ENCODE measurements at regions not wholly inside any gene's neighbourhood (a gene's known extent, or its start where the extent isn't known, plus 50 kb on each side); places are given as distances from the start of the nearest gene placed in this dataset.

DNA sequence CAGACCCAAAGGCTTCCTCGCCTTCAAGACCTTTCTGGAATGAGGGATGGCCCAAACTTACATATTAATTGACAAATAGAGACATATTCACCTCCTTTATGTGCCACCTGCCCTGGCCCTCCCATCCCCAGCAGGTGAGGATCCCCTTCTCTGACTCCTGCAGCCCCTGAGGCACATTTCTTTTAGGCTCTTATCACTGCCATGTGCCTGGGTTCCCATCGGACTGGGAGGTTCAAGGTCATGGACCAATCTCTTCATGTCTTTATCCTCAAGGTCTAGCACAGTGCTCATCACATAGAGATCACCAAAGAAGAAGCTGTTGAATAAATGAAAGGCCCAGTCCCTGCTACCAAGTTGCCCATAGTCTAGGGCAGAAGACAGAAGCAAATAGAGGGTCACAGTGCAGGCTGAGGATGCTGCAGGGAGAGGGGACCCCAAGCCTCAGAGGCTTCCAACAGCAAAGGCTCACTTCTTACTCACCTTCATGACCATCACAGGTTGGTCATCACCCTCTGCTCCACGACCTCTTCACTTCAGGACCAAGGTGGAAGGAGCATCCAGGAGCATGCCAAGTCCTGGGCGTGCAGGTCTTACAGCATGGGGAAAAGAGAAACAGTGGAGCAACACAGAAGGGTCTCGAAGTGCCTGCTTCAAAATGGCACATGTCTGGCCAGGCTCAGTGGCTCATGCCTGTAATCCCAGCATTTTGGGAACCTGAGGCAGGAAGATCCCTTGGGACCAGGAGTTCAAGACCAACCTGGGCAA is 193.9 kb downstream of the SMAD2 start:
- no peak overlapping the region for H3K27ac Mint-ChIP-seq
- H3K36me3 Mint-ChIP-seq = peaks cover 0 to 7% of the 10 kb centered on the region in 2 donors
- H3K9me3 Mint-ChIP-seq = peaks cover 0 to 4% of the 10 kb centered on the region in 2 donors
- ATAC-seq (no peak), DNase-seq (ENCODE audit: low spot score in 2 of 2) (peak in 1 of 2 donors; percentile 16)

DNA sequence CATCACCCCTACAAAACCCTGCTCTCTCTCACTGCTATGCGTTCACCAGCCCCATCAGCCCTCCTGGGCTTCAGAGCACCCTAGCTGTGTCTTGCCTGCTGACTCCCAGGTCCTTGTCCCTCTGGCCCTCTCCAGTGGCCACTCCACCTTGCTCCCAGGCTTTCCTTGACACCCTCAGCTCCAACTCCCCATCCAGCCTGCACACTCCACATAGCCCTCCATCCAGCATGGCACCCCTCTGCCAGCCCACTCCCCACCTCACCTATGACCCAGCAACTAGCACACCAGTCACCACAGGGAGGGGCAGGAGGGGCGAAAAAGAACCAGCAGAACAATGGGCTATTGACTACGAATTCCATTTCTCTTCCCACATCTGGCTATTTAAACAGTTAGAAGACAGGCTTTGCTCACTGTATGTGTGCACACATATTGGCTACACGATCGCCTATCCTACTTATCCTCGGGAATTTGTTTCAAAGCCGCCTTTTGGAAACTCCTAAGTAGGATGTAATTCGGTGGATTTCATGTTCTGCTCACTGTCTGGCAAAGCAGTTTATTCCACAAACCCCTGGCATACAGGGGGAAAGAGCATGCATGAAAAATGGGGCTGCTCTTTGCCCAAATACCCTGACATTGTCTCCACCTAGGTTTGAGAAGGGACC is 195.3 kb downstream of the SMAD2 start:
- H3K27ac Mint-ChIP-seq = no peak overlapping the region
- H3K9me3 Mint-ChIP-seq = peaks cover 0 to 4% of the 10 kb centered on the region in 2 donors
- DNase-seq (ENCODE audit: low spot score in 2 of 2) (peak in 1 of 2 donors; percentile 23), ATAC-seq (no peak)
- peaks cover 0 to 7% of the 10 kb centered on the region in 2 donors for H3K36me3 Mint-ChIP-seq

- H3K9me3 Mint-ChIP-seq = no peaks in the 10 kb centered on the region
- DNase-seq (ENCODE audit: low spot score in 2 of 2) (no peak), ATAC-seq (no peak)
- no peaks in the 10 kb centered on the region for H3K36me3 Mint-ChIP-seq
- H3K27ac Mint-ChIP-seq = no peak overlapping the region
Measured at GRCh38 chr18:47731276-47731675, 199.2 kb downstream of the SMAD2 start.

DNA sequence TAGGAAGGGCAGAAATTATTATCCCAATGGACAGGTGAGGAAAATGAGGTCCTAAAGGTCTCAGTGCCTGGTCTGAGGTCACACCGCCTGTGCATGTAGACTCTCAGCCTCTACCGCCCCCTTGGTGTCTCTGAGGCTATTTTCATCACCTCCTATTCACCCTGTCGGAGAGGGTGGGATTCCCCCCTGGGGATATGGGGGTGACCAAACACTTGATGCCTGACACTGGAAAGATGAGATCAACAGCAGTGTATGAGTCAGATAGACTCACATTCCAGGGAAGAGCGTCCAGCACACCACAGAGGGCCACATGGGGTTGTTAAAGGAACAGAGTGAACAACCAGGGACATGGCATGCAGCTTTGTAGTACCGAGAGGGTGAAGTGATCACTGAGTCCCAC is 199.7 kb downstream of the SMAD2 start:
- no peak for ATAC-seq
- H3K27ac Mint-ChIP-seq = no peak overlapping the region
- no peak for DNase-seq (ENCODE audit: low spot score in 2 of 2)
- H3K9me3 Mint-ChIP-seq = no peaks in the 10 kb centered on the region
- no peaks in the 10 kb centered on the region for H3K36me3 Mint-ChIP-seq

DNA sequence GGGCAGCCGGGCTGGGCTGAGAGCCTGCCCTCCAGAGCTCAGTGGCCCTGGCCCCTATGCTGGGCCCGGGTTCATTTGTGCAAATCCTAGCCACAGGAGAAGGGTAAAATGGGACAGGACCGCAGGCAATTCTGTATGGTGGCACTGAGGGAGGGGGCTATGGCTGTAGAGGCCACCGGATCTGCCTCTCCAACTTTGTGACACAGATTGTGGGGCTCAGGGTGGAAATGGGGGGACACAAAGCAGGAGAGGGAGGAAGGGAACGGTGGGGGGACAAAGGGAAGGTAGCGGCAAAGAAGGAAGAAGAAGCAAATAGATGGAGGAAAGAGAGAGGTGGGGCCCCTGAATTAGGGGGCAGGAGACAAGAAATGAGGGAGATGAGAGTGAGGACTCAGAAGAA is 201.1 kb downstream of the SMAD2 start:
- DNase-seq (ENCODE audit: low spot score in 2 of 2) (peak in 1 of 2 donors; percentile 9), ATAC-seq (no peak)
- Mint-ChIP-seq H3K27ac (no peak overlapping the region), H3K36me3 (no peaks in the 10 kb centered on the region), H3K9me3 (no peaks in the 10 kb centered on the region)

DNA sequence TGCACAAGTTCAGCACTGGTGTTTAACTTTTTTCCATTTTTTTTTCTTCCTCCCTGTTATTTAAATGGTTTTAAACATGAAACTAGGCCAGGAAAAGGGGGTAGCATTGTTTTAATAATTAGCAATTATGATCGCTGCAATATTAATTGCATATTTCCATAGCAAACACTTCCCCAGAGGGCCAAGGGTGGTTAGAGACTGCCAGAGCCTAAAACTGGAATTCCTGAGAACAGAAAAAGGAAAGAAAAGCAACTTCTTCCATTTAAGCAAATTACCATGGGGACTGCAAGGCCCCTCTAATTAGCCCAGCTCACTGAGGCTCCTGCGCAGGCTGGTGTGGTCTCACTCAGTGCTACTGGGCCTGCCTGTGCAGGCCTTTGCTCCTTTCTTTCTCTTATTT is 201.5 kb downstream of the SMAD2 start:
- DNase-seq (ENCODE audit: low spot score in 2 of 2) = no peak
- ATAC-seq = no peak
- Mint-ChIP-seq H3K27ac (no peak overlapping the region), H3K9me3 (no peaks in the 10 kb centered on the region), H3K36me3 (no peaks in the 10 kb centered on the region)

DNA sequence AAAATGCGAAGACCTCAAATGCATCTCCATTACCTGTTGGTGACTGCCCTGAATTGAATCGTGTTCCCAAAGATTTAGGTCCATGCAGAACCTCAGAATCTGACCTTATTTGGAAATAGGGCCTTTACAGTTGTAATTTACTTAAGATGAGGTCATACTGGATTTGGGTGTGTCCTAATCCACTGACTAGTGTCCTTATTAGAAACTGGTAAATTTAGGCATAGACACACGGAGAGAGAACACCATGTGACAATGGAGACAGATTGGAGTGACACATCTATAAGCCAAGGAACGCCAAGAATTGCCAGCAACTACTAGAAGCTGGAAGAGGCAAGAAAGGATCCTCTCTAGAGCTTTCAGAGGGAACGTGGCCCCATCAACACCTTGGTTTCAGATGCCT is 203.1 kb downstream of the SMAD2 start:
- Mint-ChIP-seq H3K27ac (no peak overlapping the region), H3K36me3 (no peaks in the 10 kb centered on the region), H3K9me3 (no peaks in the 10 kb centered on the region)
- no peak for DNase-seq (ENCODE audit: low spot score in 2 of 2)
- ATAC-seq = no peak

DNA sequence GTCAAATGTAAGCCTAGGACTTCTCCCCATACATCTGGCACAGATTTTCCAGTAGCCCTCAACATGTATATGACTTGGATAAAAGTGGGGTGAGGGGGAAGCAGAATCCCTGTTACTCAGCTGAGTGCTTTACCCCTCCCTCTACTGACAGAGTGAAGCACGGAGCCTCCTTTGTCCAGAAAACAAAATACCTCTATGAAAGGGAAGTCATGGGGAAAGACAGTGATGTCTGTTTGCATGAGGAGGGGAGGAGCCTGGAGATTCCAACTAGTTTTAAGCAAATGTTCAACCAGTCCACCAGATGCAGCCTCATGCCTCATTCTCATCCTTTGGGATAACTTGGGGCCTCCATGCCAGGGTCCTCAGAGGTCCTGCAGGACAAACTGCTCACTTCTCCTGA is 203.9 kb downstream of the SMAD2 start:
- ATAC-seq (no peak), DNase-seq (ENCODE audit: low spot score in 2 of 2) (peak in 1 of 2 donors; percentile 9)
- Mint-ChIP-seq H3K9me3 (no peaks in the 10 kb centered on the region), H3K36me3 (no peaks in the 10 kb centered on the region), H3K27ac (no peak overlapping the region)

GRCh38 chr18:47725656-47726055 is 204.8 kb downstream of the SMAD2 start:
- H3K9me3 Mint-ChIP-seq = no peaks in the 10 kb centered on the region
- H3K36me3 Mint-ChIP-seq = no peaks in the 10 kb centered on the region
- no peak for ATAC-seq
- DNase-seq (ENCODE audit: low spot score in 2 of 2) = peak in 1 of 2 donors; percentile 11
- H3K27ac Mint-ChIP-seq = no peak overlapping the region

- DNase-seq (ENCODE audit: low spot score in 2 of 2) (peak in 1 of 2 donors; percentile 23), ATAC-seq (no peak)
Measured at GRCh38 chr18:47724186-47724975, 206.1 kb downstream of the SMAD2 start.

GRCh38 chr18:47721876-47722275 is 208.6 kb downstream of the SMAD2 start:
- peak in 1 of 2 donors; percentile 42 for DNase-seq (ENCODE audit: low spot score in 2 of 2)
- ATAC-seq = no peak
- Mint-ChIP-seq H3K36me3 (no peaks in the 10 kb centered on the region), H3K9me3 (no peaks in the 10 kb centered on the region), H3K27ac (no peak overlapping the region)

More at GRCh38 chr18:47724186-47724975, 206.1 kb downstream of the SMAD2 start:
- Mint-ChIP-seq H3K9me3 (no peaks in the 10 kb centered on the region), H3K36me3 (no peaks in the 10 kb centered on the region), H3K27ac (no peak overlapping the region)

- no peaks in the 10 kb centered on the region for H3K36me3 Mint-ChIP-seq
- H3K27ac Mint-ChIP-seq = no peak overlapping the region
- no peaks in the 10 kb centered on the region for H3K9me3 Mint-ChIP-seq
- DNase-seq (ENCODE audit: low spot score in 2 of 2) (peak in 1 of 2 donors; percentile 28), ATAC-seq (no peak)
Measured at GRCh38 chr18:47720741-47721140, 209.7 kb downstream of the SMAD2 start.

GRCh38 chr18:47719096-47719780 is 211.2 kb downstream of the SMAD2 start:
- DNase-seq (ENCODE audit: low spot score in 2 of 2) = peak in 1 of 2 donors; percentile 41
- ATAC-seq = no peak
- Mint-ChIP-seq H3K27ac (no peak overlapping the region), H3K36me3 (no peaks in the 10 kb centered on the region), H3K9me3 (no peaks in the 10 kb centered on the region)

DNA sequence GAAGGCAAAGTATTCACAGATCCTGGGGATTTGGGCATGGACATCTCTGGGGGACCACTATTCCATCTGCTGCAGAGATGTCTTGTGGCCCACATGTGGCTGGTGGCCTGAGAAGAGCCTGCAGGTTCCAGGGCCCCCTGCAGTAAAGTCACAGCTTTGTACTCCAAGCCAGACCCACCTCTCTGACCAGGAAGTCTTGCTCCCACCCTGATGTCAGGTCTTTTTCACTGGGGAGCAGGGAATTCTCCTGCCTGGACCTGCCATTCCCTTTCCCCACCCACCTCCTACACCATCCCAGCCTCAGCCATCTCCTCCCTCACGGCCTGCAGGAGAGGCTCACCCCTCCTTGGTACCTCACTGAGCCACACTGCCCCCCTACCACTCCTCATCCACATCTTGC is 211.8 kb downstream of the SMAD2 start:
- Mint-ChIP-seq H3K36me3 (no peaks in the 10 kb centered on the region), H3K9me3 (no peaks in the 10 kb centered on the region), H3K27ac (no peak overlapping the region)
- ATAC-seq = no peak
- no peak for DNase-seq (ENCODE audit: low spot score in 2 of 2)

- H3K36me3 Mint-ChIP-seq = no peaks in the 10 kb centered on the region
- no peaks in the 10 kb centered on the region for H3K9me3 Mint-ChIP-seq
- no peak overlapping the region for H3K27ac Mint-ChIP-seq
Measured at GRCh38 chr18:47717257-47717656, 213.2 kb downstream of the SMAD2 start.

DNA sequence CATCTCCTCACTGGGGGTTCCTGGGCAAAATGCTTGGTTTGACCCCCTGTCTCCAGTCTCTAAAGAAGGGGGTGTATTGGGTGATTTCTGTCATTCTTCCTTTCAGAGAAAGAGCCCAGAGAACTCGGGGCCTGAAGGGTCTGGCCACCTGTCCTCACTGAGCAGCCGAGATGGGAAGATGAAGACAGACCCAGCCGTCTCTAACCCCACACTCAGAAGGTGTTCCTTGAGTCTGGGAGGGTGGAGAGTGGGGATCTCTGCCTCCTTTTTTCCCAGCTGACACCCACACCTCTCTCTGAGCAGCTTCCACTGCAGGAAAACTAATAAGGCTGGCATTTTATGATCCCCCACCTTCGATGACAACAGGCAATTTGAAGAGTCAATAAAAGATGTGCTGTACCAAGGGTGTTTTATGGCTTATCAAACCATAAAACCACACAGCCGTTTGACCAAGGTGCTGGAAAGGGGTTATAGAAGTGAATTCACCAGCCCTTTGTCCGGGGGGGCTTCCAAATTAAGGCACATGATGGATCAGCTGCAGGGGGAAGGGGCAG is 213.8 kb downstream of the SMAD2 start:
- no peaks in the 10 kb centered on the region for H3K9me3 Mint-ChIP-seq
- no peaks in the 10 kb centered on the region for H3K36me3 Mint-ChIP-seq
- H3K27ac Mint-ChIP-seq = no peak overlapping the region
- no peak for DNase-seq (ENCODE audit: low spot score in 2 of 2)
- no peak for ATAC-seq

More at GRCh38 chr18:47717257-47717656, 213.2 kb downstream of the SMAD2 start:
- no peak for ATAC-seq
- peak in 1 of 2 donors; percentile 25 for DNase-seq (ENCODE audit: low spot score in 2 of 2)

Measured in activated naive CD4-positive, alpha-beta T cell treated with anti-CD3 and anti-CD28 coated beads, Interleukin-2, amount 50 U/mL, for 72 hours (primary cell).